Stimulated activated CD4-positive, alpha-beta T cell treated with anti-CD3 and anti-CD28 coated beads, Interleukin-1b, Interleukin-23, amount 100 ng/mL, for 4 hours (primary cell): ENCODE measurements at regions not wholly inside any gene's neighbourhood (a gene's known extent, or its start where the extent isn't known, plus 50 kb on each side); places are given as distances from the start of the nearest gene placed in this dataset.

Experiments used
- DNase-seq, 2 donors: peaks; one replicate each; pipeline ENCODE4 v3.0.0-alpha.2; 2020; ENCODE audit warnings: low read depth in 2 of 2

DNA sequence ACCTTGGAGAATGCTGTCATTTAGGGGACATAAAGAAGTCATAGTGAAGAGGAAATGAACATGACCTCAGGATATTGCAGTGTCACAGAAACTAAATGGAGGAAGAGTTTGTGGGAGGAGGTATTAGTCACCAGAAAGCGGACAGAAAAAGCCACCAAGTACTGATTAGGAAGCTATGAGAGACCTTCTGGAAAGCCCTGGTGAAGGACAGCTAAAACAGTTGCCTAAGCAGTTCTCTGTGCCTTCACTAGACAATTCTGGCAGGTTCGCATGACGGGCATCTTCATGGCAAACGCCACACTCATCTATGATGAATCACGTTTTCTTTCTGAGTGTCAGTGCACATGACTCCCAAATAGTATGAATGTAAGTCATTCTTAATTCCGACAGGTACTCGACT lies 325.8 kb downstream of the C11orf87 start:
- no peak for DNase-seq

DNA sequence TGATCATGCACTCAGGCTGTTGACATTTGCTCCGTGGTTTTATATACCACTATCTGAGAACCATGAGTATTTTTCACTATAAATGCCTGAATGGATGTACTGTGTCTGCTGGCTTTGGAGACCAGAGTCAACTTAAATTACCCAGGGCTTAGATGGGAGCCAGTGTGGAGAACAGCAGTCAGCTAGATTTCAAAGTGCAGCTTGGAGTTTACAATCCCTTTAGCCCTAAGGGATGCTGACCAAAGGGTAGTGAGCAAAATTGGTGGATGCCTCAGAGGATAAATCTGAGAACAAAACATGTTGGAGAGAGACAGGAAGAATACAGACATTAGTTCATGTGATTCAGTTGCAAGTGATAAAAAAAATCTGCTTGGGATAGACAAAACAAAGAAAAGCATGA lies 327.5 kb downstream of the C11orf87 start:
- DNase-seq: no peak

DNA sequence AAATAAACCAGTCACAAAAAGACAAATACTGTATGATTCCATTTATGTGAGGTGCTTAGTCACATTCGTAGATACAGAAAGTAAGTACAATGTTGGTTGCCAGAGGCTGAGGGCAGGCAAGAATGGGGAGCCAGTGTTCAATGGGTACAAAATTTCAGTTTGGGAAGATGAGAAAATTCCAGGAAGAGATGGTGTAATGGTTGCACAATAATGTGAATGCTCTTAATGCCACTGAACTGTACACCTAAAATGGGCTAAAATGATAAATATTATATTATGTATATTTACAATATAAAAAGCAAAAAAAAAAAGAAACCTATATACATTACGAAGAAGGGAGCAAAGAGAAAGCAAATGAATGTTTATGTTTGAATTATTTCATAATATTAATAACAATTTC lies 329.0 kb downstream of the C11orf87 start:
- DNase-seq: no peak

DNA sequence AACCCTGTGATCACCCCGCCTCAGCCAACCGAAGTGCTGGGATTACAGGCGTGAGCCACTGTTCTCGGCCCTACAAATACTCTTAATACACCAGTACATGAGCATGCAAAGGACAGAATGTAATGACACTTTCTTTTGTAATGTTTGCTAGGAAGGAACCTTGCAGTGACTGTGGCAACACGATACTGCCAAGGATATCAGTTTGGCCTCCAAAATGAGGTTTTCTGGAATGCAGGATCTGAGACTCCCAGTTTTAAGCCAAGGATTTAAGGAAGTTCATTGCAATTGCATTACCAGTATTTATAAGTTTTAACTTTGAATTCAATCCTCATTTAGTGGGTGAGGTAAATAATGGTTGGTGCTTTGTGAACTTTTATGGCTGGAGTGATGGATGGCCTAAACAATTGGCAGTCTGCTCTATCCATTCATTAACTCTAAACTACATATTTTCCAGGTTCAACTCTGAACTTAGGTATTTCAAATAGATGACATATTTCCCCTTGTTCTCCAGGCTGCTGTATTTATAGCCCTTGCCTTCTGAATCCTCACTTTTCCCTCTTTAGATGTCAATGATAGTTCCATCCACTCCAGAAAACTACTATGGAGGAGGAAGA lies 330.3 kb downstream of the C11orf87 start:
- DNase-seq: no peak

DNA sequence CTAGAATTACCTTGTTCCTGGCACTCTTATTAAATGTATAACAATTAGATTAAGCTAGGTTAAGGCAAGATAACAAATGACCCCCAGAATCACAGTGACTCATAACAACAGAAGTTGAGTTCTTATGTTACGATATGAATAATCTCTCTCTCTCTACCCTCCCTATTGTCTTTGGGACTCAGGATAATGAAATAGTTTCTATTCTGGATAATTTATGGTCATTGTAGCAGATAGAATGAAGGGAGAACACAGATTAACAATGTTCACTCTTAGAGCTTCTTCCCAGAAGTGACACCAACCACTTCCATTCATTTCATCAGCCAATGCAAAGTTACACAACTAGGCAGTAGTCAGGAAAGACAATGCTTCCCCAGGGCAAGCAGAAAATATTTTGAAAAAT lies 334.5 kb downstream of the C11orf87 start:
- no peak for DNase-seq

DNA sequence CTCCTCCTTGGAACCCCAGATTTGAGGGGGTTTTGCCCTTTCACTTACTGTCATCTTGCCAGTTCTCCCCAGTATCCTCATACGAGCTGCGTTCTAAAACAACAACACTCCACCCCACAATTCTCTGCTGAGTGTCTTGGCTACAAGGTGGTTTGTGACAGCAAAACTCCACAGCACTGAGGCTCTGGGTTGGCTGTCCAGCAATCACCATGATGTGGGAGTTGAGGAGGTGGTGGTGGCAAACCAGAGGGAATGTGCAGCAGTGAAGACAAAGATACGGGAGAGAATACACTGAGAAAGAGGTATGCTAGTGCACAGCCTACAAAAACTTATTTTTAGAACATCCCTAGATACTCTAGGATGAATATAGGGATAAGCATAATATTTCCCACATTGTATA lies 335.0 kb downstream of the C11orf87 start:
- no peak for DNase-seq

DNA sequence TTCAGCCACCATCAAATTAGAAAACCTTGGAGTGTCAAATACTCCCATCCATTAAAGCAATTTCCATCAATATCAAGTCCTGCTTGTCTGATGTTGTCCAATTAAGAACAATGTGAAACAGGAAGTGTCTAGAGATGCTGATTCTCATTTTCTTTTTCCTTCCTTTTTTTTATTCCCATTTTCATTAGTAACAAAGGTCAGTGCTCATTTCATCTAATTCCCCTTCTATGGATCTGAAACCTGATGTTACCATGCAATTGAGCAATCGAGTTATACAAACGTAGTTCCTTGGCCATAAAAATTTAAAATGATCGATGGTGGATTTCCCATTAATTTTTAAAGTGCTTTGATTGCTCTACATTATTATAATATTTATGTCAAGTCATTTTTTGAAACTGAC lies 330.6 kb upstream of the ZC3H12C start:
- DNase-seq: no peak

DNA sequence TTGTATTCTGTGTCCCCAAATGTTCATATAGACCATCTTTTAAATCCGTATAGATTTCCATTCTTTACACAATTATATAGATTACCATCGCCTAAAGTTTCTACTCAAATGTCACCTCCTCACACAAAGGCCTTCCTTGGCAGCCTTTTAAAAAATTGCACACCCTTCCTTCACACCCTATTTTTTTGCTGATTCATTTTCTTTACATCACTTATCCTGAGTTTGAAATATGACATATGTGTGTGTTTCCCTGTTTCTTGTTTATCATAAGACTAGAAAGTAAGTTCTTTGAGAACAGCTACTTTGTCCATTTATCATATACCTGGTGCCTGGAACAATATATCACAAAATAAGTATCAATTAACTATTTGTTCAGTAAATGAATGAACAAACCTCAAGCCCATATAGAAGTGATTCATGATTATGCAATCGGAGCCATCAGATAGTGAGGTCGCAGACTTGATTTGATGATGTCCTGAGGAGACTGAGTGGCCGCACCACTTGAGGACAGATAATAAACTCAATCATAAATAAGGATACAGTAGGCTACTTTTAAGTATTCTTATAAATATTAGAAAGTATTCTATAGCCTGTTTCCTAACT lies 327.4 kb upstream of the ZC3H12C start:
- no peak for DNase-seq

DNA sequence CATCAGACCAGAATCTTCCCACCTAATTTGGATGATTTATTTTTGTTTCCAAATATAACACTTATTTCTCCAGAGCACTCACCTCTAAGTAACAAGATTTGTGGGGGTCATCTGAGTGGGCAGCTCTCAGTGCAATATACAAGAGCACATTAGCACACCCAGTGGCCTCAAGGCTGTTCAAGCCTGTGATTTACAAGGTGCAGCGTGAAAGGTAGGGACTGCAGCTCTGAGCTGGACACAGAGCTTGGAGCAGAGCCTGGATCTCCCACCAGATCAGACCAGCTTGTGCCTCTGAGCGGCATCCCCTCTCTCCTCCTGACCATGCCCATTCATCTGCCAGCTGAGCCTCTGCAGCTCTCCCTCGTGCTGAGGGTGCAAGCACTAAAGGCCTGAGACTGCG lies 323.3 kb upstream of the ZC3H12C start:
- DNase-seq: no peak

DNA sequence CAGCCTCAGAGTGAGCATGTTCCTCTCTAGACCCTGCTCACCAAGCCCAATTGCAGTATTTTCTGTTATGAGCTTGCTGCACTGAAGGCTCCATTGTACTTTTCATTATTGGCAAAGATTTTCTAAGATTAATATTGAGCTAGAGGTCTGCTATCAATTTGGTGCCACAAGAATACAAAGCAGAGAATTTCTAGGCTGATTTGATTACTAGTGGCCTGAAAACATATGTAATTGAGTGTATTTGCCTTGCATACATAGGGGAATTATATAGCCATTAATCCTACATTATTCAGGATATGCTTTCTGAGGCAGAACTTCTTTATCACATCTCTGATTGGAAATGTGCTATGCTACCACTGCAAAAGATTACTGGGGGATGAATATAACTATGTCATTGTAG lies 322.9 kb upstream of the ZC3H12C start:
- DNase-seq: no peak

DNA sequence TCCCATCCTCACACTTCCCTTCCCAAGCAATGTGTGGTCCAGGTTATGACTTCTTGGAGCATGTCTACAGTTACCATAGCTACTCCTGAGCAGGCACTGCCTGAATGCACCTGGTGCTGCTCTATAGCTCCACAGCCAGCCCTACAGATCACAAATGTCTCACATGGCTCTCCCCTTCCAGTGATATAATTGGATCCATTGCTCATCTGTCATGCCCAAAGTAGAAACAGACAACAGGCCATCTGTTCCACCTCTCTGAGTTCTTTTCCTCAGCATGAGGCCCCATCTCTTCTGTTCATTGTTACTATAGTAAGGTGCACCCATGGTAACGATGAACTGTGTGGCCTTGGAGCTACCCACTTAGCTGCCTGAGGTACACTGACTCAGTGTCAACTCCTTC lies 320.3 kb upstream of the ZC3H12C start:
- DNase-seq: no peak

DNA sequence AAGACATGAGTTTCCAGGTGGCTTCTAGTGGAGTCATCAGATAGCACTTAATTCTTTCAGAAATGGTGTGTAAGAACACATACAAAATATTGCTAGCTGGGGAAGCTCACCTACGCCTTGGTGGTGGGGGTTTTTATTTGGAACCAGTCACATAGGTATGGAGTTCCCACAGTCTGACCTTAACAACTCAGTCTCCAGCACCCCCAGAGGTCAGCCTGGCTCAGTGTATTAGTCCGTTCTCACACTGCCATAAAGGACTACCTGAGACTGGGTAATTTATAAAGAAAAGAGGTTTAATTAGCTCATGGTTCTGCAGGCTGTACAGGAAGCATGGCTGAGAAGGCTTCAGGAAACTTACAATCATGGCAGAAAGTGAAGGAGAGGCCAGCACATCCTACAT lies 317.5 kb upstream of the ZC3H12C start:
- DNase-seq: no peak

DNA sequence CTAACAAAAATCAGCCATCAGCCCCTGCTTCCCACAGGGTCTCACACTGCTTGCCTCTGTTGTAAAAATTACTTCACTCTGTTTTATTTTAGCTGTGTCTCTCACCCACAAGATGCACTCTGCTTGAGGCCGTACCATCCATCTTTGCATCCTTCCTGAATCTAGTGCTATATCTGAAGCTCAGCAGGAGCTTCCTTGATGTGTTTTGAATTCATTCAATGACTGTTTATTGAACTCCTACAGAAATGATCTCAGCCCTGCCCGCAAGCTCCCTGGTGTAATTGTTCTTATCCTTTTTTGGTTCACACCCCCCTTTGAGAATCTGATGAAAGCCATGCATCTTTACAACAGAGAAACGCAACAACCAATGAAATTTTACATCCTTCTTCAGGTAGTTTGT lies 310.2 kb upstream of the ZC3H12C start:
- DNase-seq: no peak

DNA sequence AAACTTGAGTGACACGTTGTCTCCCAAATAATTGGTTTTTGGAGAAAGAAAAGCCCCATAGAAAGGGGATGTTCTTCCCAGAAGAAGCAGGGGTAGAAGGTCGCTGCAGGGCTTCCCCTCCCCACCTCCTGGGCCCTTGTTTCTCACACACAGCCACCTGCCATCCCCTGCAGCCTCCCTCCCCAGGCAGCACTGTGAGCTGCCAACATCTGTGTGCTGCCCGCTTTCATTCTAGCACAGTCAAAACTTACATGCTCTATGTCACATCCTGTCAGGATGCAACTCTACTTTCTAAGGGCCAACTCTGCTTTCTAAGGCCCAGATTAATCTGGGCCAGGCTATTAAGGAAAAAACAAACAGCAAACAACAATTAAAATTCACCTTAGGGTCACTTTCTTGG lies 309.4 kb upstream of the ZC3H12C start:
- no peak for DNase-seq

DNA sequence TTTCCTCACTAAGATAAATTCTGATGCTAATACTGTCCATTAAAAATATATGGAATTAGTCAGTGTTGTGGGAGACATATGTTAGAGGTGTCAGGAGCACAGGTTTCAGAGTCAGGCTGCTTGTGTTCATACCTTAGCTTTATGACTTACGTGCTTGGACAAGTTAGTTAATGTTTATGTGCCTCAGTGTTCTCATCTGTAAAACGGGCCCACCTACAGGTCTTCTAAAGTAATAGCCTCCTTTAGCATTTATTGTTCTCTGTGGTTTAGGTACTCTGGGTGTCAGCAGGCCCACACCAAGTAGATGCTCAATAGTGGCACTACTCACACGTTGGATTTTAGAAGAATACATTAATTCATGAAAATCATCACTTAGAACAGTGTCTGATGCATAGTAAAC lies 308.7 kb upstream of the ZC3H12C start:
- no peak for DNase-seq

DNA sequence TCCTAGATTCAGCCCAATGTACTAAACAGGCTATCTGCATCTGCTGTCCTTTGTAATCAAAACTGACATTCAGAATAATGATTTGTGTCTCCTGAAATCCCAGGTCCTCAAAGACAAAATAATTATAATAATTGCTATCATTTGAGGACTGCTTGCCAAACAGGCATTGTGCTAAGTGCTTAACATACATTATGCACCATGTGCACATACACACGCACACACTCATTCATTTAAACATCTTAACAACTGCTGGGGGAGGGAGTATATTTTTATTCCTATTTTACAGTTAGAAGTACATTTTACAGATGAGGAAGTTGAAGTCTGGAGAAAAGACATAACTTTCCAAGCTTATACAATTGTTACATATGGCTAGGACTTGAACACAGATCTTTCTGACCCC lies 308.0 kb upstream of the ZC3H12C start:
- no peak for DNase-seq

DNA sequence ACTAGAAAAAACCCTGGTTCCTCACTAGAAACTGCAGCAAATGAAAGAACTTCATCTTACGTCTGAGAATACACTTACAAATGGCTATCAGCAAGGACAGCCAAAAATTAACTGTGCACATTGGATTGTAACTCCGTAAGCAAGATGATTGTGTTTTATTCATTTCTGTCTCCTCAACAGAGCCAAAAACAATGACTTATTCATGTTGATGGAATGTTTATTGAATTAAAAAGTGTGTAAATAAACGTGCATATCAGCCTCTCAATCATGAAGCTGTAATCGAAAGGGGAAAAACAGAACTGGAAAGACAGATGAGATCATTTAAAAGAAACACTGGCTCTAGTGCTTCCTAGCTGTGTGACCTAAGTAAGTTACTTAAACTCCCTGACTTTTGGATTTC lies 307.5 kb upstream of the ZC3H12C start:
- no peak for DNase-seq

DNA sequence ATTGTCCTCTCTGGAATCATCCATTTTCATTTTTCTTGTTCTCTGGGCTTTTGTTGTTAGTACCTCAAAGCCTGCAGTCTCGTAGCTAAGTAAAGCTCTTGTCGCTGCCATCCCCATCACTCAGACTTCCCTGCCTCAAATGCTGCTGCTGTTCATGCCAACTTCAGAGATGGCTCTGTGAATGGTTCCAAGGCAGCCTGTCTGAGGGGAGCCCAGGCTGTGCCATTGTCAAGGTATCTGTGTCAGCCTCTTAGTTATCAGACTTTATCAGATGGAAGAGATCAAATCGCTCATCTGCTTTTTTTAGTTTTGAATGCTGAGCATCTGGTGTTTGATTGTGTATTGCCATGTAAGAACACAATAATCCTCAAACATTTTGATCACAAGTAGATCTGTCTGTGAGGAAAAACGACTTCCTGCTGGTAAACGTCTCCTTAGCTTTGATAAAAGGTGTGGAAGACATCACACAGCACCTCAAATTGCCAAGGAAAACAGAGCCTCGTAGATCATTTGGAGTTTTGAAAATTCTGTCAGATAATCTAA lies 304.2 kb upstream of the ZC3H12C start:
- no peak for DNase-seq

DNA sequence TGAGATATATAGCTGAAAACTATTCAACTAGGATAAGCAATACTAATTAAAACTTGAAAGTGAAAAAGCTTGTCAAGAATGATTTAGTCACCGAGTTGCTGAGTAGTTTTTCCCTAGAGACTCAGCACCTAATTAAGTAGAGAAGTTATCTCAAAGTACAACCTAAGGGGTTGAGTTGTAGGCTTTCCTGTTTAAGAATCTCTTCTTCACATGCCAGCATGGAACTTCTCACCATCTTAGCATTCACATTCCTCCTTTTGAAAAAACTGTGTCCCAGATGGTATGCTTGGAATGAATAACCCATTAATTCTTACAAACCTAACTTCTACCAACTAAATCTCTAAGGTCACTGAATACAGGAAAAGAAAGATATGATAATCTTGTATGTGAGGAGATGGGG lies 303.3 kb upstream of the ZC3H12C start:
- DNase-seq: no peak

DNA sequence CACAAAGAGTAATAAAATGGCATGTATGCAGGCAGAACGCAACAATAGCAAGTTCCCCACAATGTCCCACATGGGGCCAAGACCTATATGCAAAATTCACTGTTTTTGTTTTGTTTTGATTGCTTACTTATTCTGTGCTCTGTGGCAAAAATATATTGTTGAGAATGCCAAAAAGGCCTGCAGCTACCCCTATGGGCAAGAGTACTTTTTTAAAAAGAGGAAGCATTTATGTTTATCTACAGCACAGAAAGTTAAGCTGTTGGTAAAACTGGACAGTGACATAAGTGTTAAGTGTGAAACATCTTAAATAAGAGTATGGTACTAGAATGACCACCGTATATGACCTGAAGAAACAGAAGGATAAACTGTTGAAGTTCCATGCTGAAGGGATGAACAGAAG lies 301.9 kb upstream of the ZC3H12C start:
- DNase-seq: no peak

DNA sequence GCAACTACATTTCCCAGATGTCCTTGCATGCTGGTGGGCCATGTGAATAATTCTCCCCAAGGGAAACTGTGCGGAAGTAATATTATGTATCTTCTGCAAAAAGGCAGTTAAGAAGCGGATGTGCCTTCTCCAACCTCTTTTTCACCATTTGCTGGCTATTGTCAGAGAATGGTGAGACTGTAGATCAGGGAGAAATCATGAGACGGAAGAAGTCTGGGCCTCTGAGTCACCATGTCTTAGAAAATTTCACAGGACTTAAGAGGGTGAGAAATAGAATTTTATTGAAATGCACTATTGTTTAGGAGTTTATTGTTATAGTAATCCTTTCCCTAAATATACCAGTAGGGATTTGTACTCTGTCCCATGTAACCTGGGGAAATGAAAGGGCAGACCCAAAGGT lies 298.7 kb upstream of the ZC3H12C start:
- no peak for DNase-seq

DNA sequence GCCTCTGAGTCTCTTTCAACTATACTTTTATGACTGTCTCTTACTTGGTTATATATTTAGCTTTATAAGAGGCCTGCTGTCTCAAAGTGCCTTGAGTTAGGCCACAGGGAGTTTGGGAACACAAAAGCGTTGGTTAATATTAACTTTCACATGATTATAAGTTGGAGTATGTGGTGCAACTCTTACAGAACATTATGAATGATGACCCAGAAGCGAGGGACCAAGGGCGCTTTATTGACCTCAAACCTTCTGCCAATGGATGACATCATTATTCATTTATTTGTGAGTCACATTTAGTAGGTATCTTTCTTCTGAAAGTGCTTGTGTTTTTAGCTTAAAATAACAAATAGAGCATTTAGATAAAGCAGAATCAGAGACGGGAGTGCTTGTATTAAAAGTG lies 298.0 kb upstream of the ZC3H12C start:
- DNase-seq: no peak

DNA sequence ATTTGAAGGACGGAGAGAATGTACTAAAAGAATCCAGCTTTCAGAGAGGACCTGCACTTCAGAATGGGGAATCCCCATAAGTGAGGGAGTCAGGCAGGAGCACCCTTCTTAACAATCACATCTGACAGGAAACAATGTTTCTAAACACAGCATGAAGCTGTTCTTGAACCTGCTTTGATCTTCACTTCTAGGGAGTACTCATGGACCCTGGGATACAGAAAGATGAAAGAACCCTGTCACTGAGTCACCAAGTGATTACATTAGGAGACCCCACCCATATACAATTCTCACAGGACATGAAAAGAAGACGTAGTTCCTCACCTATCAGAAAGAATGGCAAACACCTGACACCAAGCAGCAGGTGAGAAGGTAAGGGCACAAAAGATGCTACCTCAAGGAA lies 296.9 kb upstream of the ZC3H12C start:
- no peak for DNase-seq

DNA sequence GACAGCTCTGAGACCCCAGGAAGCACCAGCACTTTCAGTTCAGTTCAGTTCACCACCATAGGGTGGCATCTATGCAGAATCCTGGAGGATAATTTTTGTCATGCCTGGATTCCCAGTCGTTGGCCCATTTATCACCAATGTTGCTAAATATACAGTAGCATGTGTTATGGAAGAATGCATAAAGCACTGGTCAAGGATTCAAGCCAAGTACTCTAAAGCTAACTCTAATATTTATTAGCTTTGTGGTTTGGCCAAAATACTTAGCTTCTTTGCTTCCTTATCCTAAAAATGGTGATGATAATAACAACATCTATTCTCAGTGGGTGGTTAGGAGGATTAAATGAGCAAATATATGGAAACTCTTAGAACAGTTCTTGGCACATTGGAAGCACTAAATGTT lies 294.7 kb upstream of the ZC3H12C start:
- DNase-seq: no peak
